Liver (tissue), 8 donors: ENCODE measurements at regions not wholly inside any gene's neighbourhood (a gene's known extent, or its start where the extent isn't known, plus 50 kb on each side); places are given as distances from the start of the nearest gene placed in this dataset.
"Not testable (repeated sequence)": the region's sequence is repeated elsewhere in the genome, so short reads cannot be mapped to it uniquely, and the experiment has no call there.

Experiments
- DNase-seq: peaks from one replicate; pipeline ENCODE4 v3.0.0-alpha.2; 2017; ENCODE audit warnings: low spot score
- H3K27ac ChIP-seq, 2 donors: one replicate each; pipeline ENCODE4 v1.7.0; 2013; ENCODE audit warnings: inconsistent platforms in 2 of 2, low read length in 2 of 2, control low read depth in 1 of 2, low read depth in 1 of 2, mild to moderate bottlenecking in 1 of 2
- H3K27me3 ChIP-seq, 4 donors: one replicate each; pipeline versions ENCODE4 v1.6.1 to v1.7.0; 2013; ENCODE audit warnings: low read length in 3 of 4, inconsistent platforms in 1 of 4, mild to moderate bottlenecking in 1 of 4, moderate library complexity in 1 of 4; ENCODE audit not compliant: control insufficient read depth in 4 of 4, insufficient read depth in 4 of 4
- H3K36me3 ChIP-seq, 4 donors: one replicate each; pipeline versions ENCODE4 v1.6.1 to v1.7.0; 2013; ENCODE audit warnings: low read length in 3 of 4, mild to moderate bottlenecking in 3 of 4, low read depth in 1 of 4, moderate library complexity in 1 of 4; ENCODE audit not compliant: control insufficient read depth in 4 of 4, insufficient read depth in 3 of 4
- H3K4me1 ChIP-seq, 4 donors: one replicate each; pipeline versions ENCODE4 v1.6.1 to v1.7.0; 2013; ENCODE audit warnings: low read length in 3 of 4, mild to moderate bottlenecking in 3 of 4, moderate library complexity in 1 of 4; ENCODE audit not compliant: control insufficient read depth in 4 of 4, insufficient read depth in 4 of 4
- H3K4me3 ChIP-seq, 3 donors: one replicate each; pipeline versions ENCODE4 v1.6.1 to v1.7.0; 2013; ENCODE audit warnings: low read length in 3 of 3, control low read depth in 1 of 3, low read depth in 1 of 3, mild to moderate bottlenecking in 1 of 3
- H3K9ac ChIP-seq, 2 donors: one replicate each; pipeline ENCODE4 v1.7.0; 2013; ENCODE audit warnings: low read length in 2 of 2, mild to moderate bottlenecking in 2 of 2, moderate library complexity in 2 of 2, control low read depth in 1 of 2, low read depth in 1 of 2
- H3K9me3 ChIP-seq, 4 donors: one replicate each; pipeline versions ENCODE4 v1.6.1 to v1.7.0; 2013; ENCODE audit warnings: low read length in 3 of 4; ENCODE audit not compliant: control insufficient read depth in 4 of 4
- CTCF ChIP-seq: fragments of 150-350 bp; IDR thresholded peaks from 2 replicates; pipeline ENCODE4 v1.5.1; 2017; ENCODE audit warnings: improper control_type of control experiment, low read depth, low read length; ENCODE audit not compliant: missing input control
- EGR1 ChIP-seq, 2 donors: IDR thresholded peaks; 2 replicates each; pipeline ENCODE4 v1.6.1; 2016 to 2018; ENCODE audit warnings: antibody characterized with exemption in 2 of 2, low read depth in 2 of 2
- FOXA2 ChIP-seq: IDR thresholded peaks from 2 replicates; pipeline ENCODE4 v1.6.1; 2016; ENCODE audit warnings: antibody characterized with exemption
- GABPA ChIP-seq, 2 donors: IDR thresholded peaks in 1 of 2; conservative IDR thresholded peaks in 1 of 2; 2 replicates each; pipeline ENCODE4 v1.6.1; 2016; ENCODE audit warnings: antibody characterized with exemption in 2 of 2, mild to moderate bottlenecking in 1 of 2, moderate library complexity in 1 of 2
- HNF4A ChIP-seq, 2 donors: conservative IDR thresholded peaks; 2 replicates each; pipeline ENCODE4 v1.6.1; 2016; ENCODE audit warnings: antibody characterized with exemption in 2 of 2, mild to moderate bottlenecking in 2 of 2
- HNF4G ChIP-seq: IDR thresholded peaks from 2 replicates; pipeline ENCODE4 v1.6.1; 2016; ENCODE audit warnings: antibody characterized with exemption
- JUND ChIP-seq, 2 donors: IDR thresholded peaks; 2 replicates each; pipeline ENCODE4 v1.6.1; 2016; ENCODE audit warnings: antibody characterized with exemption in 2 of 2
- NR2F2 ChIP-seq: IDR thresholded peaks from 2 replicates; pipeline ENCODE4 v1.6.1; 2016; ENCODE audit warnings: antibody characterized with exemption
- RXRA ChIP-seq, 2 donors: IDR thresholded peaks; 2 replicates each; pipeline ENCODE4 v1.6.1; 2017 to 2018; ENCODE audit warnings: antibody characterized with exemption in 2 of 2, mild to moderate bottlenecking in 1 of 2
- SP1 ChIP-seq: IDR thresholded peaks from 2 replicates; pipeline ENCODE4 v1.6.1; 2018; ENCODE audit warnings: antibody characterized with exemption, mild to moderate bottlenecking
- TAF1 ChIP-seq: conservative IDR thresholded peaks from 2 replicates; pipeline ENCODE4 v1.6.1; 2016; ENCODE audit warnings: antibody characterized with exemption, mild to moderate bottlenecking
- YY1 ChIP-seq: IDR thresholded peaks from 2 replicates; pipeline ENCODE4 v1.6.1; 2016; ENCODE audit warnings: antibody characterized with exemption, mild to moderate bottlenecking
- ZBTB33 ChIP-seq: IDR thresholded peaks from 2 replicates; pipeline ENCODE4 v1.6.1; 2016; ENCODE audit warnings: antibody characterized with exemption
- WGBS: extraction: QIAGEN DNeasy Blood & Tissue Kit; methylation state at CpG from one replicate; pipeline ENCODE4 v1.1.7; 2013; 5-methylcytosine and 5-hydroxymethylcytosine counted together
- TF ChIP-seq, protein P1 (sequence below): IDR thresholded peaks from 2 replicates; pipeline ENCODE4 v1.6.1; 2016; ENCODE audit warnings: antibody characterized with exemption
- TF ChIP-seq, protein P2 (sequence below): IDR thresholded peaks from 2 replicates; pipeline ENCODE4 v1.6.1; 2016; ENCODE audit warnings: antibody characterized with exemption
- donor health status: healthy.
- donor health status: healthy.
- donor health status: healthy.
- donor health status: healthy.
- donor health status: healthy.

GRCh38 chr9:32200896-32201295, 183.5 kb upstream of the ACO1 start:
- H3K4me1 ChIP-seq, result no peaks in the 10 kb centered on the region
- no peaks in the 10 kb centered on the region for H3K36me3 ChIP-seq
- H3K4me3 ChIP-seq, result no peak overlapping the region
- no peak overlapping the region for H3K27ac ChIP-seq
- TF ChIP-seq, protein P1, sequence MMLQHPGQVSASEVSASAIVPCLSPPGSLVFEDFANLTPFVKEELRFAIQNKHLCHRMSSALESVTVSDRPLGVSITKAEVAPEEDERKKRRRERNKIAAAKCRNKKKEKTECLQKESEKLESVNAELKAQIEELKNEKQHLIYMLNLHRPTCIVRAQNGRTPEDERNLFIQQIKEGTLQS, result no peak
- TF ChIP-seq, protein P2, sequence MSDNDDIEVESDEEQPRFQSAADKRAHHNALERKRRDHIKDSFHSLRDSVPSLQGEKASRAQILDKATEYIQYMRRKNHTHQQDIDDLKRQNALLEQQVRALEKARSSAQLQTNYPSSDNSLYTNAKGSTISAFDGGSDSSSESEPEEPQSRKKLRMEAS, result no peak
- no peak for TF ChIP-seq HNF4A (conservative IDR thresholded peaks at IDR 0.05)
- no peak for TF ChIP-seq TAF1
- TF ChIP-seq JUND (IDR thresholded peaks at IDR 0.05), result no peak
- no peak for TF ChIP-seq CTCF
- TF ChIP-seq GABPA (IDR thresholded peaks at IDR 0.05 in 1 of 2, conservative IDR thresholded peaks at IDR 0.05 in 1 of 2), result no peak
- no peak for DNase-seq
- no peak overlapping the region for H3K9ac ChIP-seq
- no peaks in the 10 kb centered on the region for H3K9me3 ChIP-seq
- H3K27me3 ChIP-seq, result no peaks in the 10 kb centered on the region

DNA sequence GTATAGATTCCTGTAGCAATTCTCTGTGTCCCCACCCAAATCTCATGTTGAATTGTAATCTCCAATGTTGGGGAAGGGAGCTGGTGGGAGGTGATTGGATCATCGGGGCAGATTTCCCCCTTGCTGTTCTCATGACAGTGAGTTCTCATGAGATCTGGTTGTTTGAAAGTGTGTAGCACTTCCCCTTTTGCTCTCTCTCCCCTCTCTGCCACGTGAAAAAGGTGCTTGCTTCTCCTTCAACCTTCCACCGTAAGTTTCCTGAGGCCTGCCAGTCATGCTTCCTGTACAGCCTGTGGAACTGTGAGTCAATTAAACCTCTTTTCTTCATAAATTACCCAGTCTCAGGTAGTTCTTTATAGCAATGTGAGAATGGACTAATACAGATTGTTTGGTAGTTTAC, 175.3 kb upstream of the ACO1 start:
- H3K9me3 ChIP-seq, DNase-seq, H3K36me3 ChIP-seq, H3K27ac ChIP-seq, H3K4me3 ChIP-seq, H3K27me3 ChIP-seq, H3K9ac ChIP-seq, H3K4me1 ChIP-seq: not testable (repeated sequence)
- 52% methylated on average over 3 of the region's 3 CpGs for WGBS

GRCh38 chr9:32218100-32218767, 166.2 kb upstream of the ACO1 start:
- Histone ChIP-seq H3K9ac (no peak overlapping the region), H3K36me3 (no peaks in the 10 kb centered on the region)

DNA sequence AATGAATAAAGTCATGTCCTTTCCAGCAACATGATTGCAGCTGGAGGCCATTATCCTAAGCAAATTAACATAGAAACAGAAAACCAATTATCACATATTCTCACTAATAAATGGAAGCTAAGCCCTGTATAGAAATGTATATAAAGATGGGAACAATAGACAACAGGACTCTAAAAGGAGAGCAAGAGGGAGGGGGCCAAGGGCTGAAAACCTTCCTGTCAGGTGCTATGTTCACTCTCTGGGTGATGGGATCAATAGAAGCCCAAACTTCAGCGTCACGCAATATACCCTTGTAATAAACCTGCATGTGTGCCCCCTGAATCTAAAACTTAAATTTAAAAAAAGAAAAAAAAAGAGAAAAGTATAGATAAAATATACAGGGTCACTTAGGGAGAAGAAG, 163.7 kb upstream of the ACO1 start:
- 86% methylated on average over 2 of the region's 2 CpGs for WGBS
- no peak for DNase-seq
- no peaks in the 10 kb centered on the region for H3K4me1 ChIP-seq
- no peak for TF ChIP-seq TAF1
- TF ChIP-seq, protein P1, result no peak
- TF ChIP-seq ZBTB33, result no peak
- TF ChIP-seq HNF4A (conservative IDR thresholded peaks at IDR 0.05), result no peak
- TF ChIP-seq RXRA (IDR thresholded peaks at IDR 0.05), result no peak
- TF ChIP-seq CTCF, result no peak
- TF ChIP-seq EGR1 (IDR thresholded peaks at IDR 0.05; ENCODE audit: low read depth in 2 of 2), result no peak
- no peak for TF ChIP-seq SP1
- no peak for TF ChIP-seq GABPA (IDR thresholded peaks at IDR 0.05 in 1 of 2, conservative IDR thresholded peaks at IDR 0.05 in 1 of 2)
- no peak for TF ChIP-seq FOXA2
- no peak for TF ChIP-seq HNF4G
- no peak for TF ChIP-seq YY1
- TF ChIP-seq JUND (IDR thresholded peaks at IDR 0.05), result no peak
- no peak for TF ChIP-seq NR2F2
- H3K4me3 ChIP-seq, result no peak overlapping the region
- no peaks in the 10 kb centered on the region for H3K9me3 ChIP-seq
- no peaks in the 10 kb centered on the region for H3K36me3 ChIP-seq
- H3K9ac ChIP-seq, result no peak overlapping the region
- no peaks in the 10 kb centered on the region for H3K27me3 ChIP-seq
- no peak overlapping the region for H3K27ac ChIP-seq

More at GRCh38 chr9:32218100-32218767, 166.2 kb upstream of the ACO1 start:
- Histone ChIP-seq H3K9me3 (no peaks in the 10 kb centered on the region), H3K4me1 (no peaks in the 10 kb centered on the region), H3K27me3 (no peaks in the 10 kb centered on the region), H3K27ac (no peak overlapping the region), H3K4me3 (no peak overlapping the region)
- no peak for TF ChIP-seq TAF1
- TF ChIP-seq YY1, result no peak
- TF ChIP-seq SP1, result no peak
- no peak for TF ChIP-seq GABPA (IDR thresholded peaks at IDR 0.05 in 1 of 2, conservative IDR thresholded peaks at IDR 0.05 in 1 of 2)
- no peak for DNase-seq
